Ishikawa (cell line): ENCODE measurements at regions not wholly inside any gene's neighbourhood (a gene's known extent, or its start where the extent isn't known, plus 50 kb on each side); places are given as distances from the start of the nearest gene placed in this dataset.

Experiments
- CEBPB ChIP-seq: IDR thresholded peaks from 2 replicates; pipeline ENCODE4 v1.6.1; 2012
- CREB1 ChIP-seq: IDR thresholded peaks from 2 replicates; pipeline ENCODE4 v1.6.1; 2012; ENCODE audit warnings: low read depth
- EGR1 ChIP-seq: IDR thresholded peaks from 2 replicates; pipeline ENCODE4 v1.6.1; 2012
- EP300 ChIP-seq: IDR thresholded peaks from 2 replicates; pipeline ENCODE4 v1.6.1; 2012; ENCODE audit warnings: borderline replicate concordance
- FOXM1 ChIP-seq: IDR thresholded peaks from 2 replicates; pipeline ENCODE4 v1.6.1; 2012; ENCODE audit warnings: low read depth, borderline replicate concordance
- MAX ChIP-seq: IDR thresholded peaks from 2 replicates; pipeline ENCODE4 v1.6.1; 2012
- NFIC ChIP-seq: IDR thresholded peaks from 2 replicates; pipeline ENCODE4 v1.6.1; 2012
- RAD21 ChIP-seq: IDR thresholded peaks from 2 replicates; pipeline ENCODE4 v1.6.1; 2012; ENCODE audit warnings: low read depth
- REST ChIP-seq: IDR thresholded peaks from 2 replicates; pipeline ENCODE4 v1.6.1; 2012; ENCODE audit warnings: low read depth, mild to moderate bottlenecking
- TAF1 ChIP-seq: IDR thresholded peaks from 2 replicates; pipeline ENCODE4 v1.6.1; 2012; ENCODE audit warnings: low read depth, mild to moderate bottlenecking
- TCF12 ChIP-seq: IDR thresholded peaks from 2 replicates; pipeline ENCODE4 v1.6.1; 2012; ENCODE audit warnings: low read depth
- TEAD4 ChIP-seq: IDR thresholded peaks from 2 replicates; pipeline ENCODE4 v1.6.1; 2012
- USF1 ChIP-seq: IDR thresholded peaks from 2 replicates; pipeline ENCODE4 v1.6.1; 2012
- YY1 ChIP-seq: IDR thresholded peaks from 2 replicates; pipeline ENCODE4 v1.6.1; 2012; ENCODE audit warnings: low read depth
- ZBTB7A ChIP-seq: IDR thresholded peaks from 2 replicates; pipeline ENCODE4 v1.6.1; 2012; ENCODE audit warnings: low read depth

DNA sequence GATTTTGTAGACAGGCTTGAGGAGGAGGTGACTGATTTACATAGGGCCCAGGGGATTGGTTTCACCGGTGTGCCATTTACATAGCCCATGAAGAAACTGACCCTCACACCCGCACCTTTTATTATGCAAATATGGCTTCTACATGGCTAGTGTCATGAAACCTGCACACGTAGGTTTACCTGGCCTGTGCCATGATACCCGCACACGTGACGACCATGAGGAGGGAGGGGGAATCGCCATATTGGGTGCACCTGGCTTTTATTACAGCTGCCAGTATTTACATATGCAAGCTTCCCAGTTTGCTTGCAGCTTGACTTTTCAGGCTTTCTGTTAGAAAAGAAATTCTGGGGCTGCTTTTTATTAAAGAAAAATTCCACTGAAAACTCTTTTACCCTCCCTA lies 359.7 kb downstream of the ADAM29 start:
- TF ChIP-seq TEAD4: no peak
- no peak for TF ChIP-seq ZBTB7A
- TF ChIP-seq CEBPB: no peak
- TF ChIP-seq USF1: no peak
- TF ChIP-seq TAF1: no peak
- TF ChIP-seq NFIC: no peak
- TF ChIP-seq TCF12: no peak
- no peak for TF ChIP-seq EGR1
- TF ChIP-seq REST: no peak
- TF ChIP-seq FOXM1: no peak
- TF ChIP-seq EP300: no peak
- no peak for TF ChIP-seq MAX
- no peak for TF ChIP-seq YY1
- no peak for TF ChIP-seq CREB1
- no peak for TF ChIP-seq RAD21

- TF ChIP-seq YY1: no peak
- no peak for TF ChIP-seq EGR1
Observed at GRCh38 chr4:175280153-175280552, 362.0 kb downstream of the ADAM29 start.

GRCh38 chr4:175281894-175282293 lies 363.7 kb downstream of the ADAM29 start:
- TF ChIP-seq FOXM1 (no peak), EP300 (no peak), USF1 (no peak)

- TF ChIP-seq CEBPB: no peak
- TF ChIP-seq MAX: no peak
- TF ChIP-seq TCF12: no peak
- no peak for TF ChIP-seq RAD21
- no peak for TF ChIP-seq CREB1
- no peak for TF ChIP-seq REST
- TF ChIP-seq NFIC: no peak
- no peak for TF ChIP-seq FOXM1
- TF ChIP-seq EP300: no peak
- TF ChIP-seq EGR1: no peak
- TF ChIP-seq YY1: no peak
- TF ChIP-seq ZBTB7A: no peak
- TF ChIP-seq TEAD4: no peak
Observed at GRCh38 chr4:175282407-175282806, 364.2 kb downstream of the ADAM29 start.

GRCh38 chr4:175290401-175290800 lies 372.2 kb downstream of the ADAM29 start:
- TF ChIP-seq CEBPB (no peak), EP300 (no peak), MAX (no peak), TAF1 (no peak), FOXM1 (no peak), ZBTB7A (no peak), NFIC (no peak), RAD21 (no peak), REST (no peak), CREB1 (no peak), USF1 (no peak), TEAD4 (no peak), EGR1 (no peak), TCF12 (no peak), YY1 (no peak)
